Immature natural killer cell (primary cell): ENCODE measurements at regions not wholly inside any gene's neighbourhood (a gene's known extent, or its start where the extent isn't known, plus 50 kb on each side); places are given as distances from the start of the nearest gene placed in this dataset.

ENCODE experiments used
- DNase-seq, 3 donors: peaks; one replicate each; pipeline ENCODE4 v3.0.0; 2022; ENCODE audit warnings: mixed read lengths in 1 of 3
- H3K27ac Mint-ChIP-seq, 6 donors: one replicate each; pipeline ENCODE4 v1.8.0; 2020; ENCODE audit warnings: mixed read lengths in 6 of 6, mild to moderate bottlenecking in 5 of 6, inconsistent platforms in 4 of 6, moderate library complexity in 3 of 6
- H3K27me3 Mint-ChIP-seq, 3 donors: one replicate each; pipeline ENCODE4 v1.8.0; 2020 to 2021; ENCODE audit warnings: low read depth in 3 of 3, mild to moderate bottlenecking in 3 of 3, mixed read lengths in 3 of 3, moderate library complexity in 3 of 3, inconsistent platforms in 1 of 3
- H3K36me3 Mint-ChIP-seq, 3 donors: one replicate each; pipeline ENCODE4 v1.8.0; 2020; ENCODE audit warnings: mixed read lengths in 3 of 3, inconsistent platforms in 2 of 3, mild to moderate bottlenecking in 2 of 3
- H3K4me1 Mint-ChIP-seq, 2 donors: one replicate each; pipeline ENCODE4 v1.8.0; 2020; ENCODE audit warnings: inconsistent platforms in 2 of 2, mild to moderate bottlenecking in 2 of 2, mixed read lengths in 2 of 2, moderate library complexity in 1 of 2
- H3K4me3 Mint-ChIP-seq, 5 donors: one replicate each; pipeline ENCODE4 v1.8.0; 2020; ENCODE audit warnings: mild to moderate bottlenecking in 5 of 5, mixed read lengths in 5 of 5, inconsistent platforms in 3 of 5, moderate library complexity in 3 of 5
- H3K9me3 Mint-ChIP-seq, 6 donors: one replicate each; pipeline ENCODE4 v1.8.0; 2020; ENCODE audit warnings: mild to moderate bottlenecking in 6 of 6, mixed read lengths in 6 of 6, inconsistent platforms in 4 of 6, moderate library complexity in 3 of 6

- Mint-ChIP-seq H3K36me3 (no peaks in the 10 kb centered on the region), H3K9me3 (peaks cover 6 to 38% (median 22%) of the 10 kb centered on the region in 6 donors), H3K27me3 (no peaks in the 10 kb centered on the region), H3K4me1 (no peaks in the 10 kb centered on the region), H3K4me3 (no peak overlapping the region), H3K27ac (no peak overlapping the region)
- no peak for DNase-seq
Observed at GRCh38 chr3:6721491-6721890, 139.4 kb upstream of the GRM7 start.

GRCh38 chr3:6723205-6723604, 137.7 kb upstream of the GRM7 start:
- Mint-ChIP-seq H3K4me1 (no peaks in the 10 kb centered on the region), H3K9me3 (peaks cover 6 to 38% (median 22%) of the 10 kb centered on the region in 6 donors), H3K4me3 (no peak overlapping the region), H3K27ac (no peak overlapping the region), H3K36me3 (no peaks in the 10 kb centered on the region), H3K27me3 (no peaks in the 10 kb centered on the region)
- DNase-seq: no peak

GRCh38 chr3:6726811-6727210, 134.1 kb upstream of the GRM7 start:
- no peaks in the 10 kb centered on the region for H3K36me3 Mint-ChIP-seq
- H3K27ac Mint-ChIP-seq: no peak overlapping the region
- peaks cover 0 to 29% (median 14%) of the 10 kb centered on the region in 6 donors for H3K9me3 Mint-ChIP-seq
- no peak overlapping the region for H3K4me3 Mint-ChIP-seq
- H3K27me3 Mint-ChIP-seq: no peaks in the 10 kb centered on the region
- no peak for DNase-seq
- H3K4me1 Mint-ChIP-seq: no peaks in the 10 kb centered on the region

- Mint-ChIP-seq H3K27ac (no peak overlapping the region), H3K4me1 (no peaks in the 10 kb centered on the region), H3K9me3 (peaks cover 2 to 42% (median 8%) of the 10 kb centered on the region in 6 donors), H3K4me3 (no peak overlapping the region), H3K27me3 (no peaks in the 10 kb centered on the region), H3K36me3 (no peaks in the 10 kb centered on the region)
- no peak for DNase-seq
Observed at GRCh38 chr3:6732807-6733206, 128.1 kb upstream of the GRM7 start.

- Mint-ChIP-seq H3K4me3 (no peak overlapping the region), H3K36me3 (no peaks in the 10 kb centered on the region), H3K9me3 (peaks cover 2 to 42% (median 8%) of the 10 kb centered on the region in 6 donors), H3K27me3 (no peaks in the 10 kb centered on the region), H3K4me1 (no peaks in the 10 kb centered on the region), H3K27ac (no peak overlapping the region)
- no peak for DNase-seq
Observed at GRCh38 chr3:6733699-6734394, 127.1 kb upstream of the GRM7 start.

GRCh38 chr3:6734395-6734746, 126.5 kb upstream of the GRM7 start:
- Mint-ChIP-seq H3K27me3 (no peaks in the 10 kb centered on the region), H3K4me1 (no peaks in the 10 kb centered on the region), H3K36me3 (no peaks in the 10 kb centered on the region), H3K9me3 (peaks cover 2 to 44% (median 8%) of the 10 kb centered on the region in 6 donors), H3K27ac (no peak overlapping the region), H3K4me3 (no peak overlapping the region)
- no peak for DNase-seq

- Mint-ChIP-seq H3K4me1 (no peaks in the 10 kb centered on the region), H3K4me3 (no peak overlapping the region), H3K36me3 (no peaks in the 10 kb centered on the region), H3K9me3 (peaks cover 2 to 34% (median 6%) of the 10 kb centered on the region in 6 donors), H3K27ac (no peak overlapping the region), H3K27me3 (no peaks in the 10 kb centered on the region)
- no peak for DNase-seq
Observed at GRCh38 chr3:6736836-6737629, 123.9 kb upstream of the GRM7 start.

- Mint-ChIP-seq H3K27me3 (peaks cover 0 to 1% (median 0%) of the 10 kb centered on the region in 3 donors), H3K27ac (no peak overlapping the region), H3K4me3 (no peak overlapping the region), H3K36me3 (no peaks in the 10 kb centered on the region), H3K9me3 (peaks cover 7 to 40% (median 8%) of the 10 kb centered on the region in 6 donors), H3K4me1 (no peaks in the 10 kb centered on the region)
- DNase-seq: no peak
Observed at GRCh38 chr3:6737630-6738029, 123.3 kb upstream of the GRM7 start.

- no peaks in the 10 kb centered on the region for H3K4me1 Mint-ChIP-seq
- H3K4me3 Mint-ChIP-seq: no peak overlapping the region
- peaks cover 0 to 1% (median 0%) of the 10 kb centered on the region in 3 donors for H3K27me3 Mint-ChIP-seq
- DNase-seq: no peak
- H3K27ac Mint-ChIP-seq: no peak overlapping the region
- no peaks in the 10 kb centered on the region for H3K36me3 Mint-ChIP-seq
- peaks cover 7 to 47% (median 15%) of the 10 kb centered on the region in 6 donors for H3K9me3 Mint-ChIP-seq
Observed at GRCh38 chr3:6739288-6739687, 121.6 kb upstream of the GRM7 start.

- Mint-ChIP-seq H3K27ac (no peak overlapping the region), H3K4me1 (no peaks in the 10 kb centered on the region), H3K9me3 (peaks cover 16 to 51% (median 27%) of the 10 kb centered on the region in 6 donors), H3K4me3 (no peak overlapping the region), H3K27me3 (peaks cover 0 to 5% (median 1%) of the 10 kb centered on the region in 3 donors), H3K36me3 (no peaks in the 10 kb centered on the region)
- DNase-seq: no peak
Observed at GRCh38 chr3:6743067-6743720, 117.7 kb upstream of the GRM7 start.

- no peak overlapping the region for H3K27ac Mint-ChIP-seq
- H3K9me3 Mint-ChIP-seq: peaks cover 14 to 55% (median 25%) of the 10 kb centered on the region in 6 donors
- H3K27me3 Mint-ChIP-seq: peaks cover 0 to 5% (median 1%) of the 10 kb centered on the region in 3 donors
- H3K36me3 Mint-ChIP-seq: no peaks in the 10 kb centered on the region
- no peak overlapping the region for H3K4me3 Mint-ChIP-seq
- DNase-seq: no peak
- no peaks in the 10 kb centered on the region for H3K4me1 Mint-ChIP-seq
Observed at GRCh38 chr3:6746443-6746842, 114.5 kb upstream of the GRM7 start.

- no peak for DNase-seq
- H3K36me3 Mint-ChIP-seq: no peaks in the 10 kb centered on the region
- H3K4me1 Mint-ChIP-seq: no peaks in the 10 kb centered on the region
- peaks cover 0 to 5% (median 1%) of the 10 kb centered on the region in 3 donors for H3K27me3 Mint-ChIP-seq
- H3K9me3 Mint-ChIP-seq: peaks cover 14 to 54% (median 25%) of the 10 kb centered on the region in 6 donors
- H3K27ac Mint-ChIP-seq: no peak overlapping the region
- no peak overlapping the region for H3K4me3 Mint-ChIP-seq
Observed at GRCh38 chr3:6747017-6747416, 113.9 kb upstream of the GRM7 start.

GRCh38 chr3:6750782-6751181, 110.1 kb upstream of the GRM7 start:
- H3K36me3 Mint-ChIP-seq: peaks cover 0 to 5% (median 0%) of the 10 kb centered on the region in 3 donors
- no peak for DNase-seq
- H3K4me3 Mint-ChIP-seq: no peak overlapping the region
- H3K27ac Mint-ChIP-seq: no peak overlapping the region
- no peaks in the 10 kb centered on the region for H3K4me1 Mint-ChIP-seq
- peaks cover 0 to 5% (median 2%) of the 10 kb centered on the region in 3 donors for H3K27me3 Mint-ChIP-seq
- H3K9me3 Mint-ChIP-seq: peaks cover 8 to 49% (median 26%) of the 10 kb centered on the region in 6 donors

- Mint-ChIP-seq H3K27me3 (peaks cover 0 to 2% (median 2%) of the 10 kb centered on the region in 3 donors), H3K4me3 (no peak overlapping the region), H3K4me1 (no peaks in the 10 kb centered on the region), H3K9me3 (peaks cover 7 to 37% (median 16%) of the 10 kb centered on the region in 6 donors), H3K36me3 (peaks cover 0 to 5% (median 0%) of the 10 kb centered on the region in 3 donors), H3K27ac (no peak overlapping the region)
- DNase-seq: no peak
Observed at GRCh38 chr3:6753536-6753935, 107.4 kb upstream of the GRM7 start.
